Tibial nerve (tissue), 4 donors: ENCODE measurements at regions not wholly inside any gene's neighbourhood (a gene's known extent, or its start where the extent isn't known, plus 50 kb on each side); places are given as distances from the start of the nearest gene placed in this dataset.

Experiments
- DNase-seq, 2 donors: peaks; one replicate each; pipeline ENCODE4 v3.0.0-alpha.2; 2019; ENCODE audit warnings: low spot score in 2 of 2
- H3K27ac ChIP-seq, 4 donors: fragments of 200-600 bp; sonication (generic) in 3 of 4; one replicate each; pipeline ENCODE4 v1.5.1; 2017 to 2019; ENCODE audit warnings: mild to moderate bottlenecking in 1 of 4
- H3K27me3 ChIP-seq, 2 donors: fragments of 200-600 bp; sonication (generic) in 1 of 2; one replicate each; pipeline versions ENCODE4 v1.5.1 to v1.6.0; 2017 to 2019
- H3K36me3 ChIP-seq, 3 donors: fragments of 200-600 bp; sonication (generic); one replicate each; pipeline ENCODE4 v1.5.1; 2018 to 2019
- H3K4me1 ChIP-seq, 4 donors: fragments of 200-600 bp; sonication (generic) in 3 of 4; one replicate each; pipeline ENCODE4 v1.5.1; 2017 to 2019
- H3K4me3 ChIP-seq, 4 donors: fragments of 200-600 bp; sonication (generic) in 3 of 4; one replicate each; pipeline ENCODE4 v1.5.1; 2017 to 2019; ENCODE audit warnings: mild to moderate bottlenecking in 1 of 4, moderate library complexity in 1 of 4
- H3K9me3 ChIP-seq, 4 donors: fragments of 200-600 bp; sonication (generic) in 3 of 4; one replicate each; pipeline ENCODE4 v1.5.1; 2017 to 2019
- EP300 ChIP-seq, 2 donors: sonication (generic); formaldehyde crosslinking; IDR thresholded peaks; one replicate each; pipeline ENCODE4 v1.6.1; 2017; ENCODE audit warnings: antibody characterized with exemption in 2 of 2, mild to moderate bottlenecking in 1 of 2
- POLR2A ChIP-seq, 2 donors: fragments of 450-650 bp; IDR thresholded peaks; one replicate each; pipeline ENCODE4 v1.6.1; 2017; ENCODE audit warnings: antibody characterized with exemption in 2 of 2, mild to moderate bottlenecking in 2 of 2, moderate library complexity in 2 of 2
- WGBS, 2 donors: methylation state at CpG; one replicate each; pipeline ENCODE4 v1.1.5; 2018; 5-methylcytosine and 5-hydroxymethylcytosine counted together
- TF ChIP-seq, protein P1 (sequence below), 5 experiments: fragments of 200-600 bp in 3 of 5; fragments of 450-650 bp in 2 of 5; sonication (generic) in 3 of 5; IDR thresholded peaks; one replicate each; pipeline ENCODE4 v1.5.1; 2016 to 2019; ENCODE audit warnings: antibody characterized with exemption in 5 of 5, mild to moderate bottlenecking in 3 of 5, moderate library complexity in 2 of 5

DNA sequence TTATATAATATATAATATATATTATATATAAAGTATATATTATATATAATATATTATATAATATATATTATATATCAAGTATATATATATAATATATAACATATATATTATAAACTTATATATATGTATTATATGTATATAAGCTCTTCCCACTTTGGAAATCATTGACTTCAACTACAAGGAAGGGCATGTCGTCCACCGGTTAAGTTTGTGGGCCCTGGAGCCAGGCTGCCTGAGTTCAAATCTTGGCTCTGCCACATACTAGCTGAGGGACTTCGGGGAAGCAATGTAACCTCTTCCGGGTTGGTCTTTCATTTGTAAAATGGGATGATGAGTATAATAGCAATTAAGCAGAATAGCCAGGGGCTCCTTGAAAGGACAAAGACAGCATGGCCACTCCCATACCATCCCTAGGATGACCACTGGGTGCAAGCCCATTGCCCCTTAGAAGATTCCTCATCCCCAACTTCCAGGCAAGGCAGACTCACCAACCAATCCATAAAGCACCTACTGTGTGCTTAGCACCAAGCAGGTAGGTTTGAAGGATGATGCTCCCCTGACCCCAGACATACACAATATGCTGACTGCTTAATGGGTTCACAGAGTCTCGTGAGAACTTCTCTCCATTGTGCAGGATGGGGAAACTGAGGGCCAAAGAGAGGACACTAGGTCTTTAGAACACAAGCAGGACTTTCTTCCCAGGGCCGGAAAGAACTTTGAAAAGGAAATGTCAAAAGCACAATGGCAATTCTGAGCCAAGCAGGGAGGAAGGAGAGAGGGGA is 163.2 kb downstream of the MRPL14 start:
- H3K27me3 ChIP-seq, result no peaks in the 10 kb centered on the region
- no peaks in the 10 kb centered on the region for H3K36me3 ChIP-seq
- WGBS, 2 donors, result 58 to 68% methylated on average over 6 of the region's 6 CpGs
- no peak for TF ChIP-seq POLR2A (IDR thresholded peaks at IDR 0.05)
- TF ChIP-seq EP300 (IDR thresholded peaks at IDR 0.05), result no peak
- TF ChIP-seq, protein P1, sequence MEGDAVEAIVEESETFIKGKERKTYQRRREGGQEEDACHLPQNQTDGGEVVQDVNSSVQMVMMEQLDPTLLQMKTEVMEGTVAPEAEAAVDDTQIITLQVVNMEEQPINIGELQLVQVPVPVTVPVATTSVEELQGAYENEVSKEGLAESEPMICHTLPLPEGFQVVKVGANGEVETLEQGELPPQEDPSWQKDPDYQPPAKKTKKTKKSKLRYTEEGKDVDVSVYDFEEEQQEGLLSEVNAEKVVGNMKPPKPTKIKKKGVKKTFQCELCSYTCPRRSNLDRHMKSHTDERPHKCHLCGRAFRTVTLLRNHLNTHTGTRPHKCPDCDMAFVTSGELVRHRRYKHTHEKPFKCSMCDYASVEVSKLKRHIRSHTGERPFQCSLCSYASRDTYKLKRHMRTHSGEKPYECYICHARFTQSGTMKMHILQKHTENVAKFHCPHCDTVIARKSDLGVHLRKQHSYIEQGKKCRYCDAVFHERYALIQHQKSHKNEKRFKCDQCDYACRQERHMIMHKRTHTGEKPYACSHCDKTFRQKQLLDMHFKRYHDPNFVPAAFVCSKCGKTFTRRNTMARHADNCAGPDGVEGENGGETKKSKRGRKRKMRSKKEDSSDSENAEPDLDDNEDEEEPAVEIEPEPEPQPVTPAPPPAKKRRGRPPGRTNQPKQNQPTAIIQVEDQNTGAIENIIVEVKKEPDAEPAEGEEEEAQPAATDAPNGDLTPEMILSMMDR (IDR thresholded peaks at IDR 0.05), result no peak
- H3K4me3 ChIP-seq, result no peak overlapping the region
- no peak overlapping the region for H3K27ac ChIP-seq
- H3K4me1 ChIP-seq, result no peaks in the 10 kb centered on the region
- DNase-seq, result no peak
- no peaks in the 10 kb centered on the region for H3K9me3 ChIP-seq

GRCh38 chr6:43963203-43963602 is 164.0 kb downstream of the MRPL14 start:
- no peak for TF ChIP-seq POLR2A (IDR thresholded peaks at IDR 0.05)
- no peak for TF ChIP-seq EP300 (IDR thresholded peaks at IDR 0.05)
- TF ChIP-seq, protein P1 (IDR thresholded peaks at IDR 0.05), result no peak
- Histone ChIP-seq H3K36me3 (no peaks in the 10 kb centered on the region), H3K9me3 (no peaks in the 10 kb centered on the region), H3K27ac (no peak overlapping the region), H3K4me3 (no peak overlapping the region), H3K27me3 (no peaks in the 10 kb centered on the region), H3K4me1 (no peaks in the 10 kb centered on the region)
- 89 to 95% methylated on average over 1 of the region's 1 CpG for WGBS, 2 donors
- DNase-seq, result no peak

GRCh38 chr6:43962458-43962857 is 164.8 kb downstream of the MRPL14 start:
- H3K4me3 ChIP-seq, result no peak overlapping the region
- TF ChIP-seq POLR2A (IDR thresholded peaks at IDR 0.05), result no peak
- TF ChIP-seq, protein P1 (IDR thresholded peaks at IDR 0.05), result no peak
- no peak for TF ChIP-seq EP300 (IDR thresholded peaks at IDR 0.05)
- WGBS, 2 donors, result 92 to 94% methylated on average over 5 of the region's 5 CpGs
- H3K9me3 ChIP-seq, result no peaks in the 10 kb centered on the region
- H3K4me1 ChIP-seq, result no peaks in the 10 kb centered on the region
- DNase-seq, result no peak
- no peaks in the 10 kb centered on the region for H3K36me3 ChIP-seq
- no peak overlapping the region for H3K27ac ChIP-seq
- H3K27me3 ChIP-seq, result no peaks in the 10 kb centered on the region

DNA sequence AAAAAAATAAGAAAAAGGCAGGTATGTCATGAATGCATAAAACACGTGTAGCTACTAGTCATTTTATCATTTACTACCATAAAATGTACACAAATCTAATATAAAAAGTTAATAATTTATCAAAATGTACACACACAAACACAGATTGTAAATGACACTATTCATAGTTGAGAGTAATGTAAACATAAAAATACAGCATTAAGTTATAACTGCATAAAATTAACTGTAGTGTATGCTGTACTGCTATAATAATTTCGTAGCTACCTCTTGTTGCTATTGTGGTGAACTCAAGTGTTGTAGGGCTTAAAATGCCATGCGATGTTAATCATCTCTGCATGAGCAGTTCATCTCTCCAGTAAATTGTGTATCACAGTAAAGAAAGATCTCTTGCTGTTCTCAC is 170.0 kb downstream of the MRPL14 start:
- 60 to 89% methylated on average over 3 of the region's 3 CpGs for WGBS, 2 donors
- H3K4me3 ChIP-seq, result no peak overlapping the region
- TF ChIP-seq EP300 (IDR thresholded peaks at IDR 0.05) (no peak), POLR2A (IDR thresholded peaks at IDR 0.05) (no peak)
- TF ChIP-seq, protein P1 (IDR thresholded peaks at IDR 0.05), result no peak
- DNase-seq, result no peak
- no peaks in the 10 kb centered on the region for H3K36me3 ChIP-seq
- H3K4me1 ChIP-seq, result no peaks in the 10 kb centered on the region
- H3K27ac ChIP-seq, result no peak overlapping the region
- H3K9me3 ChIP-seq, result no peaks in the 10 kb centered on the region
- H3K27me3 ChIP-seq, result no peaks in the 10 kb centered on the region

GRCh38 chr6:43956478-43956877 is 170.8 kb downstream of the MRPL14 start:
- 89% methylated on average over 3 of the region's 3 CpGs for WGBS, 2 donors

More at GRCh38 chr6:43956478-43956877, 170.8 kb downstream of the MRPL14 start:
- DNase-seq, result no peak
- no peaks in the 10 kb centered on the region for H3K27me3 ChIP-seq
- TF ChIP-seq POLR2A (IDR thresholded peaks at IDR 0.05), result no peak
- TF ChIP-seq, protein P1 (IDR thresholded peaks at IDR 0.05), result no peak
- no peak for TF ChIP-seq EP300 (IDR thresholded peaks at IDR 0.05)
- no peaks in the 10 kb centered on the region for H3K36me3 ChIP-seq
- H3K27ac ChIP-seq, result no peak overlapping the region
- no peaks in the 10 kb centered on the region for H3K9me3 ChIP-seq
- no peaks in the 10 kb centered on the region for H3K4me1 ChIP-seq
- no peak overlapping the region for H3K4me3 ChIP-seq
